ENCODE measurements at regions not wholly inside any gene's neighbourhood (a gene's known extent, or its start where the extent isn't known, plus 50 kb on each side); places are given as distances from the start of the nearest gene placed in this dataset.

DNA sequence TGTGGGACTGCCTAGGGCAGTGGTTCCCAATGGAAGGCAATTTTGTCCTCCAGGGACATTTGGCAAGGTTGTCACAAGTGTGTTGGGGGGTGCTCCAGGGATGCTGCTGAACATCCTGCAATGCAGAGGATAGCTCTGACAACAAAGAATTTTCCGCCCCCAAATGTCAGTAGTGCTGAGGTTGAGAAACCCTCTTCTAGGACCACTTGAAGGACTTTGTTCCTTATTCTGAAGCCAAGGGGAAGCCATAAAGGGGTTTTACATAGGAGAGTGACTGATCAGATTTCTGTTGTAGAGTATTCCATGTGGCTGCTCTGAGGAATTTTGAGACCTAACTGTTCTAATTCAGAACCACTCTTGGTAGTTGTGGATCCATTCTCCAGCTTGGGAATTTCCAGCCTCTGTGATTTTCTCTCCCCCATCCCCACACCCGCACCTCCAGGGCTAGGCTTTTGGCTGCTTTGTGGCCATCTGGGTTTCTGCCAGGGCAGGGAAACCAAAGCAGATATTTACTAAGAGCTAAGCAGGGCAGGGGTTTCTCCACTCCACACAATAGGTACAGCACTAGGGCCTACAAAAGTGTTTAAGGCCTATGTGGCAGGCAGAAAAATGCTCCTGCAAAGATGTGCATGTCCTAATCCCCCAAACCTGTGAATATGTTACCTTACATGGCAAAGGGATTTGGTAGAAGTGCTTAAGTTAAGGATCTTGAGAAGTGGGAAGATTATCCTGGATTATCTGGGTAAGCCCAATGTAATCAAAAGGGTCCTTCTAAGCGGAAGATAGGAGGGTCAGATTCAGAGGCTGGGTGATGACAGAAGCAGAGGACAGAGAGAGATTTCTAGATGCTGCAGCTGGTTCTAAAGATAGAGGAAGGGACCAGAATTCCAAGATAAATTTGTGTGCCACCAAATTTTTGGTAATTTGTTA, 135.4 kb downstream of the TMEM17 start:
- TF ChIP-seq, protein P1, sequence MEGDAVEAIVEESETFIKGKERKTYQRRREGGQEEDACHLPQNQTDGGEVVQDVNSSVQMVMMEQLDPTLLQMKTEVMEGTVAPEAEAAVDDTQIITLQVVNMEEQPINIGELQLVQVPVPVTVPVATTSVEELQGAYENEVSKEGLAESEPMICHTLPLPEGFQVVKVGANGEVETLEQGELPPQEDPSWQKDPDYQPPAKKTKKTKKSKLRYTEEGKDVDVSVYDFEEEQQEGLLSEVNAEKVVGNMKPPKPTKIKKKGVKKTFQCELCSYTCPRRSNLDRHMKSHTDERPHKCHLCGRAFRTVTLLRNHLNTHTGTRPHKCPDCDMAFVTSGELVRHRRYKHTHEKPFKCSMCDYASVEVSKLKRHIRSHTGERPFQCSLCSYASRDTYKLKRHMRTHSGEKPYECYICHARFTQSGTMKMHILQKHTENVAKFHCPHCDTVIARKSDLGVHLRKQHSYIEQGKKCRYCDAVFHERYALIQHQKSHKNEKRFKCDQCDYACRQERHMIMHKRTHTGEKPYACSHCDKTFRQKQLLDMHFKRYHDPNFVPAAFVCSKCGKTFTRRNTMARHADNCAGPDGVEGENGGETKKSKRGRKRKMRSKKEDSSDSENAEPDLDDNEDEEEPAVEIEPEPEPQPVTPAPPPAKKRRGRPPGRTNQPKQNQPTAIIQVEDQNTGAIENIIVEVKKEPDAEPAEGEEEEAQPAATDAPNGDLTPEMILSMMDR (IDR thresholded peaks at IDR 0.05 in 2 of 3, conservative IDR thresholded peaks at IDR 0.05 in 1 of 3; ENCODE audit: borderline replicate concordance in 1 of 3, insufficient read depth in 1 of 3, low read depth in 2 of 3, low read length in 2 of 3) = no peak
- no peak for TF ChIP-seq REST (IDR thresholded peaks at IDR 0.05; ENCODE audit: low read depth)
- ATAC-seq (no peak), DNase-seq (ENCODE audit: low read depth, low spot score) (no peak)
- H3K36me3 ChIP-seq (ENCODE audit: control insufficient read depth in 1 of 2, insufficient read depth in 2 of 2, low read length in 2 of 2) = no peaks in the 10 kb centered on the region
- BruUV-seq (replicated peaks) = no TSS peak
- H3K4me2 ChIP-seq (ENCODE audit: low read length) = no peak overlapping the region
- ChIA-PET CTCF (no interaction called here), RAD21 (ENCODE audit: low non-redundant PET in 1 of 2, low total read pairs in 2 of 2, uncharacterized antibody in 2 of 2, unreplicated experiment in 2 of 2) (no interaction called here), POLR2A (no interaction called here)
- no peak overlapping the region for H3K9ac ChIP-seq (ENCODE audit: low read length)
- H3K27ac ChIP-seq (ENCODE audit: low read depth, low read length) = no peak overlapping the region
- intact Hi-C loops (cut with micrococcal nuclease) = no loop called here
- no peak overlapping the region for H2AFZ ChIP-seq (ENCODE audit: low read depth, low read length, poor library complexity, severe bottlenecking)
- H3K9me2 ChIP-seq (ENCODE audit: insufficient read depth) = no peaks in the 10 kb centered on the region
- H3K79me2 ChIP-seq (ENCODE audit: insufficient read depth, low read length) = no peaks in the 10 kb centered on the region
- H3K9me3 ChIP-seq (ENCODE audit: control insufficient read depth in 1 of 2, insufficient read depth in 1 of 2, low read depth in 1 of 2, low read length in 2 of 2) = peaks cover 6 to 8% of the 10 kb centered on the region in 2 experiments; a peak in 2 of 4 replicates
- no peaks in the 10 kb centered on the region for H3K27me3 ChIP-seq (ENCODE audit: insufficient read depth, low read length)
- no peak overlapping the region for H3K4me3 ChIP-seq (replicated peaks in 1 of 2; ENCODE audit: low read depth in 1 of 2, low read length in 2 of 2)
- H3K4me1 ChIP-seq (ENCODE audit: control insufficient read depth in 1 of 2, insufficient read depth in 2 of 2, low read length in 2 of 2) = no peaks in the 10 kb centered on the region; a peak in 2 of 4 replicates
- no peaks in the 10 kb centered on the region for H4K20me1 ChIP-seq (ENCODE audit: insufficient read depth)

All from HCT116 (cell line).